ENCODE measurements at regions not wholly inside any gene's neighbourhood (a gene's known extent, or its start where the extent isn't known, plus 50 kb on each side); places are given as distances from the start of the nearest gene placed in this dataset.

DNA sequence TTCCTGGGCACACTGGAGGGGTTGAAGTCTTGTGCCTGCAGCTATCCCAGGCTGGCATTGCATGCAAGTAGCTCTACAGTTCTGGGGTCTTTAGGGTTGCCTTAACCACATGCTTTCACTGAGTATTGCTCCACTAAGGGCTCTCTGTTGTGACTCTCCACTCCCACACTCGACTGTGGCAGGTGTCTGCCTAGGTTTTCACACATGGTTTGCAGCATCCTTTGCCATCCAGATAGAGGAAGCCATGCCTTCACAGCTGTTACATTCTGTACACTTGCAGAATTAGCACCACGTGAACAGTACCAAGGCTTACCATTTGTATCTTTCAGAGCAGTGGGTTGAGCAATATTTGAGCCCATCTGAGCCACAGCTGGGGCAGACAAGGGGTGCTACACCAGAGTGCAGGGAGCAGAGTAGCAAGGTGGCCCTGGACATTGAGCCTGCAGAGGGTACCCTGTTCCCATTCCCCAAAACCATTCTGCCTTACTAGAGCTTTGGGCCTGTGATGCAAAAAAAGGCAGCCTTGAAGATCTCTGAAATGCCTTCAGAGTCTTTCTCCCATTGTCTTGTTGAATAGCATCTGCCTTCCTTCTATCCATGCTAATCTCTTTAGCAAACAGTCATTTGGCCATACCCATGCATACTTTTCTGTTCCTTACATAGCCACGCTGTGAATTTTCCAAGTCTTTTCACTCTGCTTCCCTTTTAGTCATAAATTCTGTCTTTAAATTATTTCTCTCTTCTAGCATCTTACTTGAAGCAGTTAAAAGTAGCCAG is 95.2 kb upstream of the PLCL2 start:
- TF ChIP-seq POLR2A (IDR thresholded peaks at IDR 0.05) (no peak), POLR2AphosphoS5 (IDR thresholded peaks at IDR 0.05) (no peak), EP300 (IDR thresholded peaks at IDR 0.05) (no peak)
- TF ChIP-seq, protein P1, sequence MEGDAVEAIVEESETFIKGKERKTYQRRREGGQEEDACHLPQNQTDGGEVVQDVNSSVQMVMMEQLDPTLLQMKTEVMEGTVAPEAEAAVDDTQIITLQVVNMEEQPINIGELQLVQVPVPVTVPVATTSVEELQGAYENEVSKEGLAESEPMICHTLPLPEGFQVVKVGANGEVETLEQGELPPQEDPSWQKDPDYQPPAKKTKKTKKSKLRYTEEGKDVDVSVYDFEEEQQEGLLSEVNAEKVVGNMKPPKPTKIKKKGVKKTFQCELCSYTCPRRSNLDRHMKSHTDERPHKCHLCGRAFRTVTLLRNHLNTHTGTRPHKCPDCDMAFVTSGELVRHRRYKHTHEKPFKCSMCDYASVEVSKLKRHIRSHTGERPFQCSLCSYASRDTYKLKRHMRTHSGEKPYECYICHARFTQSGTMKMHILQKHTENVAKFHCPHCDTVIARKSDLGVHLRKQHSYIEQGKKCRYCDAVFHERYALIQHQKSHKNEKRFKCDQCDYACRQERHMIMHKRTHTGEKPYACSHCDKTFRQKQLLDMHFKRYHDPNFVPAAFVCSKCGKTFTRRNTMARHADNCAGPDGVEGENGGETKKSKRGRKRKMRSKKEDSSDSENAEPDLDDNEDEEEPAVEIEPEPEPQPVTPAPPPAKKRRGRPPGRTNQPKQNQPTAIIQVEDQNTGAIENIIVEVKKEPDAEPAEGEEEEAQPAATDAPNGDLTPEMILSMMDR (IDR thresholded peaks at IDR 0.05): no peak
- H3K27ac ChIP-seq: no peak overlapping the region
- H3K9me3 ChIP-seq: no peaks in the 10 kb centered on the region

DNA sequence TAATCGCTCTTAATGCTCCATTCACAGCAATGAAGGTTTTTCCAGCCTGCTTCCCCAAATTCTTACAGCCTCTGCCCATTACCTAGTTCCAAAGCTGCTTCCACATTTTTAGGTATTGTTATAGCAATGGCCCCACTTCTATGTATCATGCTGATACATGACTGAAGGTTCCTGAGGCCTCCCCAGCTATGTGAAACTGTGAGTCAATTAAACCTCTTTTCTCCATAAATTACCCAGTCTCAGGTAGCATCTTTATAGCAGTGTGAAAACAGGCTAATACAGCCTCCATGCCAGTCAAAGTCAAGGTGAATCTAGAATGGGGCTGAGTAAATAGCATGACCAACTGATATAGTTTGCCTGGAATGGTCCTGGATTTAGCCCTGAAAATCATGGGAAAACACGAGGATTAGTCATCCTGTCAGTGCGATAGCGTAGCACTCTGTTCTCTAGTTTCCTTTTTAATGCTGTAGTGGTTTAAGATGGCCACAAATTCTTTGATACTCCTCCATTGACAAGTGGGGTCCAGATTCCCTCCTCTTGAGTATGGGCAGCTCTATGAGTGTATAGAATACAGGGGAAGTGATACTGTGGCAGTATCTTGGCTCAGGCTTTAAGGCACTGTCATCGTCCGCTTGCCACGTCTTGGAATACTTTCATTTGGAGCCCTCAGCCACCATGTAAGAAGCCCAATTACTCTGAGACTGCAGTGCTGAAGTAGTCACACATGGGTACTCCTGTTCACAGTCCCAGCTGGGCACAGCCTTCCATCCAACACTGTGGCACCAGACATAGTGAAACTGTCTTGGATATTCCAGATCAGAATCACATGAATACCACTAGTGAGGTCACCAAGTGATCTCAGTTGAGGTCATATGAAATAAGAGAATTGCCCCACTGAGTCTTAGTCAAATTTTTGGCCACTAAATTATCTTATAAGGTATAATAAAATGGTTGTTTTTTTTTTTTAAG is 94.0 kb upstream of the PLCL2 start:
- no peaks in the 10 kb centered on the region for H3K9me3 ChIP-seq
- WGBS: 93% methylated on average over 7 of the region's 7 CpGs

More for the DNA sequence above, 95.2 kb upstream of the PLCL2 start:
- Histone ChIP-seq H3K36me3 (no peaks in the 10 kb centered on the region), H3K4me3 (no peak overlapping the region), H3K4me1 (peaks cover 3% of the 10 kb centered on the region), H3K27me3 (no peaks in the 10 kb centered on the region)
- no peak for DNase-seq (ENCODE audit: low spot score in 2 of 2)
- 70% methylated on average over 3 of the region's 3 CpGs for WGBS

DNA sequence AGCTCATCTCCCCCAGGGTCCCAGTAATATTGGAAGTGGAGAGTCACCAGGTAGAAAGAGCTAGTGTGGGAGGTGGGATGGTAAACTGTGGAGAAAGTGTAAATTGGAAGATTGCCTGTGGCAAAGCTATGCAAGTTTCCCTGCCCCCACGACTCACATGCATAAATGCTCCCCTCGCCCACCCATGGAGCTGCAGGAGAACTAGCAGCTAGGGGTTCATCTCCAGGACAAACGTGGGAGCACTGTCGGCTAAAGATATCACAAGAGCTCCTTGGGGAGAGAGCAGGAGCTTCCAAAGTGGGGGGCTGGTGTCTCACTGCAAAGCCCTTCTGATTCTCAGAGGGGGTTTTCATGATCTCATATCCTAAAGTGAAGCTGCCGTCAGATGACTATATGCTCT is 91.4 kb upstream of the PLCL2 start:
- TF ChIP-seq POLR2AphosphoS5 (IDR thresholded peaks at IDR 0.05) (no peak), EP300 (IDR thresholded peaks at IDR 0.05) (no peak), POLR2A (IDR thresholded peaks at IDR 0.05) (no peak)
- TF ChIP-seq, protein P1 (IDR thresholded peaks at IDR 0.05): no peak
- Histone ChIP-seq H3K36me3 (no peaks in the 10 kb centered on the region), H3K4me1 (peaks cover 3% of the 10 kb centered on the region), H3K4me3 (no peak overlapping the region), H3K27me3 (no peaks in the 10 kb centered on the region), H3K27ac (no peak overlapping the region), H3K9me3 (no peaks in the 10 kb centered on the region)
- 58% methylated on average over 5 of the region's 5 CpGs for WGBS
- no peak for DNase-seq (ENCODE audit: low spot score in 2 of 2)

More for the DNA sequence above, 94.0 kb upstream of the PLCL2 start:
- no peaks in the 10 kb centered on the region for H3K27me3 ChIP-seq
- no peak for TF ChIP-seq POLR2AphosphoS5 (IDR thresholded peaks at IDR 0.05)
- TF ChIP-seq POLR2A (IDR thresholded peaks at IDR 0.05): no peak
- TF ChIP-seq, protein P1 (IDR thresholded peaks at IDR 0.05): no peak
- TF ChIP-seq EP300 (IDR thresholded peaks at IDR 0.05): no peak
- H3K4me3 ChIP-seq: no peak overlapping the region
- no peaks in the 10 kb centered on the region for H3K36me3 ChIP-seq
- DNase-seq (ENCODE audit: low spot score in 2 of 2): no peak
- H3K27ac ChIP-seq: no peak overlapping the region
- peaks cover 3% of the 10 kb centered on the region for H3K4me1 ChIP-seq

DNA sequence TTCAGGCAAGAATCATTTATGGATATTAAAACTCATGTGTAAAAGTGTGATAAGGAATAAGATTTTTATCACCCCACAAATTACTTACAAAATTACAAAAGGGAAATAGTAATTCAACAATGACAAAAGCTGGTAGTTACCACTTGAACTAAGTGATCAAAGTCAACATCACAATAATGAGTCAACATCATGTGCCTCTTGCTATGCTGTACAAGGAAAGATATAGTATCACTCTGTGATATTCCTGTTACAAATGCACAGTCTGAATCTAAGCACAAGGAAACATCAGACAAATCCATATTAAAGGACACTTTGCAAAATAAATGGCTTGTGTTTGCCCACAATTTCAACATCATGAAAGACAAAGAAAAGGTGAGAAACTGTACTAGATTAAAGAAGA is 90.5 kb upstream of the PLCL2 start:
- TF ChIP-seq POLR2AphosphoS5 (IDR thresholded peaks at IDR 0.05): no peak
- TF ChIP-seq, protein P1 (IDR thresholded peaks at IDR 0.05): no peak
- no peak for TF ChIP-seq EP300 (IDR thresholded peaks at IDR 0.05)
- TF ChIP-seq POLR2A (IDR thresholded peaks at IDR 0.05): no peak
- Histone ChIP-seq H3K9me3 (no peaks in the 10 kb centered on the region), H3K27me3 (no peaks in the 10 kb centered on the region), H3K36me3 (no peaks in the 10 kb centered on the region), H3K4me1 (peaks cover 3% of the 10 kb centered on the region), H3K27ac (no peak overlapping the region), H3K4me3 (no peak overlapping the region)
- DNase-seq (ENCODE audit: low spot score in 2 of 2): no peak

DNA sequence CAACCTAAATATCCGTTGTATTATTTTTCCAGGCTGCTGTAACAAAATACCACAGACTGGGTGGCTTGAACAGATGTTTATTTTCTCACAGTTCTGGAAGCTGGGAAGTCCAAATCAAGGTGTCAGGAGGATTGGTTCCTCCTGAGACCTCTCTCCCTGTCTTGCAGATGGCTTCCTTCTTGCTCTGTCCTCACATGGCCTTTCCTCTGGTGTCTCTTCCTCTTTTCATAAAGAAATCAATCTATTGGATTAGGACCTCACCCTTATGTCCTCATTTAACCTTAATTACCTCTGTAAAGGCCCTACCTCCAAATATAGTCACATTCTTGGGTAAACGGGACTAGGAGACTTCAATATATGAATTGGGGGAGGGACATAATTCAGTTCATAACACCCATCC is 89.2 kb upstream of the PLCL2 start:
- H3K4me3 ChIP-seq: no peak overlapping the region
- WGBS: 63% methylated on average over 2 of the region's 2 CpGs
- H3K27me3 ChIP-seq: no peaks in the 10 kb centered on the region
- H3K9me3 ChIP-seq: no peaks in the 10 kb centered on the region
- TF ChIP-seq POLR2AphosphoS5 (IDR thresholded peaks at IDR 0.05) (no peak), POLR2A (IDR thresholded peaks at IDR 0.05) (no peak), EP300 (IDR thresholded peaks at IDR 0.05) (no peak)
- TF ChIP-seq, protein P1 (IDR thresholded peaks at IDR 0.05): no peak
- no peak overlapping the region for H3K27ac ChIP-seq
- no peaks in the 10 kb centered on the region for H3K36me3 ChIP-seq
- H3K4me1 ChIP-seq: no peaks in the 10 kb centered on the region
- DNase-seq (ENCODE audit: low spot score in 2 of 2): no peak
